ENCODE measurements at regions not wholly inside any gene's neighbourhood (a gene's known extent, or its start where the extent isn't known, plus 50 kb on each side); places are given as distances from the start of the nearest gene placed in this dataset.
"Not testable (repeated sequence)": the region's sequence is repeated elsewhere in the genome, so short reads cannot be mapped to it uniquely, and the experiment has no call there.

GRCh38 chr3:135646873-135647272 is 318.7 kb upstream of the PPP2R3A start:
- no peak for DNase-seq

- no peak for DNase-seq
These were observed 316.2 kb upstream of the PPP2R3A start for GRCh38 chr3:135649361-135649760.

GRCh38 chr3:135650309-135650708 is 315.2 kb upstream of the PPP2R3A start:
- no peak for DNase-seq

GRCh38 chr3:135652388-135652787 is 313.1 kb upstream of the PPP2R3A start:
- DNase-seq, result no peak

GRCh38 chr3:135655328-135655727 is 310.2 kb upstream of the PPP2R3A start:
- DNase-seq, result no peak

- not testable (repeated sequence) for DNase-seq
These were observed 307.1 kb upstream of the PPP2R3A start for GRCh38 chr3:135658451-135658850.

GRCh38 chr3:135667061-135667460 is 298.5 kb upstream of the PPP2R3A start:
- no peak for DNase-seq

GRCh38 chr3:135674508-135674907 is 291.0 kb upstream of the PPP2R3A start:
- DNase-seq, result no peak

- DNase-seq, result no peak
These were observed 287.1 kb upstream of the PPP2R3A start for GRCh38 chr3:135678386-135678785.

GRCh38 chr3:135688003-135688402 is 277.5 kb upstream of the PPP2R3A start:
- no peak for DNase-seq

- DNase-seq, result no peak
These were observed 274.9 kb upstream of the PPP2R3A start for GRCh38 chr3:135690664-135691063.

GRCh38 chr3:135691240-135691639 is 274.3 kb upstream of the PPP2R3A start:
- DNase-seq, result no peak

GRCh38 chr3:135694142-135694541 is 271.4 kb upstream of the PPP2R3A start:
- peak; percentile 91 for DNase-seq

- no peak for DNase-seq
These were observed 265.8 kb upstream of the PPP2R3A start for GRCh38 chr3:135699741-135700140.

GRCh38 chr3:135706758-135707375 is 258.7 kb upstream of the PPP2R3A start:
- no peak for DNase-seq

- no peak for DNase-seq
These were observed 246.1 kb upstream of the PPP2R3A start for GRCh38 chr3:135719449-135719848.

GRCh38 chr3:135728007-135728721 is 237.4 kb upstream of the PPP2R3A start:
- DNase-seq, result no peak

- no peak for DNase-seq
These were observed 234.0 kb upstream of the PPP2R3A start for GRCh38 chr3:135731546-135731945.

- DNase-seq, result no peak
These were observed 228.8 kb upstream of the PPP2R3A start for GRCh38 chr3:135736740-135737139.

- DNase-seq, result peak; percentile 38
These were observed 225.7 kb upstream of the PPP2R3A start for GRCh38 chr3:135739779-135740178.

- DNase-seq, result peak; percentile 29
These were observed 225.3 kb upstream of the PPP2R3A start for GRCh38 chr3:135740211-135740610.

GRCh38 chr3:135740751-135741150 is 224.8 kb upstream of the PPP2R3A start:
- no peak for DNase-seq

GRCh38 chr3:135751991-135752390 is 213.5 kb upstream of the PPP2R3A start:
- DNase-seq, result no peak

- DNase-seq, result no peak
These were observed 212.7 kb upstream of the PPP2R3A start for GRCh38 chr3:135752851-135753250.

- no peak for DNase-seq
These were observed 212.0 kb upstream of the PPP2R3A start for GRCh38 chr3:135753506-135753905.
